ENCODE measurements at regions not wholly inside any gene's neighbourhood (a gene's known extent, or its start where the extent isn't known, plus 50 kb on each side); places are given as distances from the start of the nearest gene placed in this dataset.

DNA sequence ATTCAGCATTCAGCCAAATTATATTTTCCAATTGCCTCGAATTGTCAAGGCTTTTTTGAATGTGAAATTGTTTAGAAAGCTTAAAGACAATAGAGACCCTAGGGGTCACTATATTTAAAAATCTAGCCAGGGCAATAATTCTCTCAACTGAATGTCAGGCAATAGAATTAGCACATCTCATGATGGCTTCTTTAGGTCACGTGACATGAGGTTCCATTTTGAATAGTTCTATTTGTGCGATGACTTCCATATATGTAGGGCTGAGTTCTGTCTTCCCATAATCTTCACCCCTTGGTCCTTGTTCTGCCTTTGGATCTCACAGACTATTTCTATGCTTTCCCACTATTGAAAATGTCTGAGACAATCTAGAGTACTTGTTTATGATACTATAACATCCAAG, 527.7 kb upstream of the KIRREL3 start:
- POLR2A ChIA-PET: no interaction called here
- ATAC-seq: no peak
- Mint-ChIP-seq H3K4me3 (no peak overlapping the region), H3K4me1 (no peaks in the 10 kb centered on the region), H3K36me3 (no peaks in the 10 kb centered on the region), H3K27ac (no peak overlapping the region), H3K27me3 (peaks cover 0 to 18% (median 1%) of the 10 kb centered on the region in 5 donors), H3K9me3 (peaks cover 0 to 4% (median 0%) of the 10 kb centered on the region in 9 donors)
- DNase-seq: no peak

DNA sequence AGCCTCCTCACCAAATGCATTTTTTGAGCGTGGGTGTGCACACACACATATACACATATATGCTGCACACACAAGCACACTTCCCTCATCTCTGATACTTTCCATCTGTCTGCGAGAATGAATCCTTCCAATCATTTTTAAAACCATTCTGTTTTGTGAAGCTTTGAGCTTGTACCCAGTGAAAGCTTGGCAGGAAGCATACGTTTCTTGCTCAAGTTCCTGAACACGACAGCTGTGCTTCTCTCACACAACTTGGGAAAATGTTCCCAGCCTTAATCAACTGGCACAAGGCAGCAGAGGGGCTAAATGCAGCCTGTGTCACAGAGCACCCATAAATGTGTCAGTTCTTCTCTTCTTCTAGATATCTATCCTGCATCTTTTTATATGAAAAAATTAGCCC, 524.0 kb upstream of the KIRREL3 start:
- POLR2A ChIA-PET: no interaction called here
- Mint-ChIP-seq H3K4me3 (no peak overlapping the region), H3K9me3 (peaks cover 0 to 7% (median 0%) of the 10 kb centered on the region in 9 donors), H3K27me3 (peaks cover 0 to 33% (median 2%) of the 10 kb centered on the region in 5 donors), H3K27ac (no peak overlapping the region), H3K36me3 (no peaks in the 10 kb centered on the region), H3K4me1 (no peaks in the 10 kb centered on the region)
- ATAC-seq (no peak), DNase-seq (no peak)

DNA sequence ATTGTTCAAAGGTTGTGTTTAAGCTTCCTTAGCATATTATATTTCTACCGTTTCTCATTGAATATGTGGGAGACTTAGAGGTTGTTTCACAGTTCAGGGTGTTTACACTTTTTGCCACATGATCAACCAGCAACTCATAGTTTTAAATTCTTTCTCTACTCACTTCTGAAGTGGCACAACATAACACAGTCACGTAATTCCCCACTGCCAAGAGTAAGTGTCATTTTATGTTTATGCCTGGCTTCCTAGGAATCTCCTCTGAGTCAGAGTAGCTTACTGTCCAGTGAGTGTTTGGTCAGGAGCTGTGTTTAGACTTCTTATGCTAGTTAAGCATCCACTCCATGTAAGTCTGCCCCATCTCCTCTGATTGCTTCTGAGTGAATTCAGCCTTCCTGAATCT, 520.8 kb upstream of the KIRREL3 start:
- POLR2A ChIA-PET: no interaction called here
- ATAC-seq (no peak), DNase-seq (no peak)
- Mint-ChIP-seq H3K4me1 (no peaks in the 10 kb centered on the region), H3K36me3 (no peaks in the 10 kb centered on the region), H3K27me3 (peaks cover 0 to 33% (median 2%) of the 10 kb centered on the region in 5 donors), H3K9me3 (peaks cover 0 to 15% (median 7%) of the 10 kb centered on the region in 9 donors), H3K4me3 (no peak overlapping the region), H3K27ac (no peak overlapping the region)

DNA sequence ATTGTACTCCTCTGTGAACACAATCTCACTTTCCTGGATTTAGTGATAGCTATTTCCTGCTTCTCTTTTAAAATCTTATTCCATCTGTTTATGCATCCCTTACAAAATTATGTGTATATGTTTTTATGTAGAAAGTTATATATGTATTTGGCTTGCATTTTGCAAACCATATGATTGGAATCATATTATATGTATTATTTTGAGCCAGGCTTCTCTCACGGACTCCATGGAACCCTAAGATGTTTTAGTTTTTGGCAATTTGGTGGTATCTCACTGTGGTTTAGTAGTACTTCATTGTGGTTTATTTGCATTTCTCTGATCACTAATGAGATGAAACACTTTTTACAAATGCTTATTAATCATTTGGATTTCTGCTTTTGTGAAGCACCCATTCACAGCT, 507.3 kb upstream of the KIRREL3 start:
- Mint-ChIP-seq H3K4me3 (no peak overlapping the region), H3K27ac (no peak overlapping the region), H3K27me3 (peaks cover 0 to 4% (median 0%) of the 10 kb centered on the region in 5 donors), H3K4me1 (no peaks in the 10 kb centered on the region), H3K9me3 (peaks cover 0 to 10% (median 2%) of the 10 kb centered on the region in 9 donors), H3K36me3 (no peaks in the 10 kb centered on the region)
- ATAC-seq (no peak), DNase-seq (no peak)
- POLR2A ChIA-PET: no interaction called here

DNA sequence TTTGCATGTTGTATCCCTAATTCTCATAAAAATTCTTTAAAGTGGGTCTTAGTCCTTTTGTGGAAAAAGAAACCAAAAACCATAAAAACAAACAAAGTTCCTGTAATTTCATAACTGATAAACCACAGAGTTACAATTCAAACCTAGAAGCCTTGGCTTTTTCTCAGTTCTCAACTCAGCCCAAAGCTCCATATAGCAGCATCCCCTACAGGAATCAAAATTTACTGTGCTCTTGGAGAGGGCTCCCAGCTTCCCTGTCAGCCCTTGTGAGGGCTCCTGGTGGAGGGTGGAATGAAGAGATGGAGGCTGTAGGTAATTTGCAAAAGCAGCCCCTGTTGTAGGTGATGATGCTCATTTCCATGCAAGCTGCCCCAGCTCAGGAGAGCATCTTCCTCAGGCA, 506.1 kb upstream of the KIRREL3 start:
- H3K9me3 Mint-ChIP-seq: peaks cover 0 to 9% (median under 1%) of the 10 kb centered on the region in 9 donors
- H3K27ac Mint-ChIP-seq: no peak overlapping the region
- POLR2A ChIA-PET: no interaction called here
- no peaks in the 10 kb centered on the region for H3K4me1 Mint-ChIP-seq
- no peak for ATAC-seq
- H3K36me3 Mint-ChIP-seq: no peaks in the 10 kb centered on the region
- H3K27me3 Mint-ChIP-seq: peaks cover 0 to 4% (median 0%) of the 10 kb centered on the region in 5 donors
- H3K4me3 Mint-ChIP-seq: no peak overlapping the region
- no peak for DNase-seq

DNA sequence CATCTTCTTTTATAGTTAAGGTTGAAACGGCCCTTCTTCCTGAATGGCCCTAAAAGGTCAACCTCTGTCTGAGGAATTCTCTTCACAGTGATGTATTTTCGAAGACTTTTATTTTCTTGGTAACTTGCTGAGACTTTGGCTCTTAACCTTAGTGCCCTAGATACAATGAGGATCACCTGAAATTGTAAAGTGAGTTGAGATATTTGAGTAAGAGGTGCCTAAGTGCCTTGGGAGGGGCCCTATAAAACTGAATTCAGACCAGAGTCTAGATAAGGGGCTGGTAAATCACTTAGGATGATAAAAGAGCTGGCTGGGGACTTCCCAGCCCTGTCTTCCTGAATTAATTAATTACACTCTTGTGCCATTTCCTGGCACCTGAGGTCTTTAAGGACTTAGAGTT, 505.6 kb upstream of the KIRREL3 start:
- Mint-ChIP-seq H3K4me1 (no peaks in the 10 kb centered on the region), H3K4me3 (no peak overlapping the region), H3K27ac (no peak overlapping the region), H3K9me3 (peaks cover 0 to 4% (median 0%) of the 10 kb centered on the region in 9 donors), H3K36me3 (no peaks in the 10 kb centered on the region), H3K27me3 (peaks cover 0 to 4% (median 0%) of the 10 kb centered on the region in 5 donors)
- ATAC-seq (no peak), DNase-seq (no peak)
- POLR2A ChIA-PET: no interaction called here

DNA sequence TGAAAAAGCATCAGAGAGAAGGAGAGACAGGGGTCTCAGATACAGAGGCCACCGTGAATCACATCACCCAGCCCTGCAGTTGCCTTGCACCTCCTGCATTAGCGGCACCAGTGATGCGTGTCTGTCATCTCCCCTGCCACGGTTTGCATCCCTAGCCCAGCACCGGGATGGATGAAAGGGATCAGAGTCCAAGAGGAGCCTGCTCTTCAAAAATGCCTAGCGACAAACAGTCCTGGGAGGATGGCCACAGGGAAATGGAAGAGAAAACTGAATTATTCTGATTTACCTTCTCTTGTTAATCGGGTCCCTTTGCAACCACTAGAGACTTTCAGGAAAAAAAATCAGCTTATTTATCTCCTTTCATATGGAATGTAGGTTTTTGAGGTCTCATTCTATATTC, 495.6 kb upstream of the KIRREL3 start:
- Mint-ChIP-seq H3K27ac (no peak overlapping the region), H3K9me3 (peaks cover 0 to 18% (median 6%) of the 10 kb centered on the region in 9 donors), H3K4me1 (peaks cover 0 to 3% (median 0%) of the 10 kb centered on the region in 4 donors), H3K4me3 (no peak overlapping the region), H3K27me3 (peaks cover 0 to 4% (median 1%) of the 10 kb centered on the region in 5 donors), H3K36me3 (no peaks in the 10 kb centered on the region)
- POLR2A ChIA-PET: no interaction called here
- DNase-seq (no peak), ATAC-seq (no peak)

DNA sequence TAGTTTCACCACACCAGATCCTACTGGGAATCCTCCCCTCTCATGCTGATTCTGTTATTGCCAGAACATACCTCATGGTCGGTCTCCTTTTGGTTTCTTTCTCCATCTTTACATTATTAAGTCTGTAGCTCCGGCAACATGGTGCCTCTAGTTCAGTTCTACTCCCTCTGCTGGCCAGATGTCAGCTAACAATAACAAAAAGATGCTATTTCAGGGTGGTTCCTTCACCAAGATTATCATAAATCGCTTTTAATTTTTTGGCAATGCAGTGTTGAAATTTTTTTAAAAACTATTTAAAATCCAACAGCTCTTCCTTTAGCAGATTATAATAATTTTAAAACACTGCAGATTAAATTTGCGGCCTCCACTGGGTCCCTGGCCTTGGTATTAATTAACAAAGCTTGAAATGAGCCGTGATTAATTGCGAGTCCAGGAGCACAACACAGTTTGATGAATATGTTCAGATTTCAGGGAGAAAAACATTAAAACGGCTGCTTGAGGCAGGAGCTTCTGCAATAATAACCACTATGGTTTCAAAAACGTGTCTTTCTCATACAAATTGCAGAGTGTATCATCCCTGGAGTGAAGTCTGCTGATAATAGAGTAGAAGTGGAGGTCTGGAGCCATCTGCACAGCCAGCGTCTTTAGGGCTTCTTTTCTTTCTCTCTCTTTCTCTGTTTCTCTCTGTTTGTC, 492.9 kb upstream of the KIRREL3 start:
- Mint-ChIP-seq H3K4me3 (no peak overlapping the region), H3K27ac (no peak overlapping the region), H3K9me3 (peaks cover 0 to 22% (median 5%) of the 10 kb centered on the region in 9 donors), H3K36me3 (no peaks in the 10 kb centered on the region), H3K4me1 (peaks cover 0 to 3% (median 0%) of the 10 kb centered on the region in 4 donors), H3K27me3 (peaks cover 0 to 4% (median under 1%) of the 10 kb centered on the region in 5 donors)
- DNase-seq (no peak), ATAC-seq (no peak)
- POLR2A ChIA-PET: no interaction called here

DNA sequence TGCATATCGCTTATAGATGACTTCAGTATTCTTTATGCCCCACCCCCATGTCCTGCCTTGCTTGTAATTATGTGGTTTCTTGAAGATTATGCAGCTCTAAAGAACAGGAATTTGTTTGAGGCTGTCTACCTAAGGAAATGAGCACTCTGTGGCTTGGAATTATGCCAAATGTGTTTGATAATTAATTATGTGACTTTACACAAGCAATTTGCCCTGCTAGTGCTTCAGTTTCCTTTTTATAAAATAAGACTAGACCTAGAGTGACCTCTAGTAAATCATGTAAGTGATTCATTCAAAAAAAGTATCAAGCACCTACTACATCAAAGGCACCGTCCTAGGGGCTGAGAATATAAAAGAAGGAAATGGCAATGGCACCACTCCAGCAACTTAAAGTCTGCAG, 491.5 kb upstream of the KIRREL3 start:
- POLR2A ChIA-PET: no interaction called here
- Mint-ChIP-seq H3K27ac (no peak overlapping the region), H3K4me3 (no peak overlapping the region), H3K36me3 (no peaks in the 10 kb centered on the region), H3K27me3 (peaks cover 0 to 4% (median 0%) of the 10 kb centered on the region in 5 donors), H3K9me3 (peaks cover 0 to 29% (median 5%) of the 10 kb centered on the region in 9 donors), H3K4me1 (peaks cover 0 to 3% (median 0%) of the 10 kb centered on the region in 4 donors)
- DNase-seq (peak in 1 of 10 donors; percentile 3), ATAC-seq (no peak)

DNA sequence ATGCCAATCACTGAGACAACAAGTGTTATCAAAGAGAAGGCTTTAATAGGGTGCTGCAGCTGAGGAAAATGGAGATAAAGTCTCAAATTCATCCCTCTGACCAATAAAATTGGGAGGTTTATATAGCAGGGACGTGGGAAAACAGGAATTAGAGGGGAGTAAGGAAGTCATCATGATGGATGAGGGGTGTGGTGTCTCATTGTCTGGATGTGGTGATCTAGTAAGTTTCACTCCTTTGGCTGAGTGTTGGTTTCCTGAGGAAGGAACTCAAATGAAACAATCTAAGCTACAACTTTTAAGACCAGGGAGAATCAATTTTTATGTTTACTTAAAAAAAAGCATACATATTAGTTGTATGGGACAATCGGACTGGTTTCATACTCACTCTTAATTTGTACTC, 491.0 kb upstream of the KIRREL3 start:
- no peak overlapping the region for H3K27ac Mint-ChIP-seq
- no peak overlapping the region for H3K4me3 Mint-ChIP-seq
- peaks cover 0 to 4% (median 0%) of the 10 kb centered on the region in 5 donors for H3K27me3 Mint-ChIP-seq
- ATAC-seq (no peak), DNase-seq (no peak)
- peaks cover 0 to 29% (median 5%) of the 10 kb centered on the region in 9 donors for H3K9me3 Mint-ChIP-seq
- POLR2A ChIA-PET: no interaction called here
- H3K4me1 Mint-ChIP-seq: peaks cover 0 to 3% (median 0%) of the 10 kb centered on the region in 4 donors
- H3K36me3 Mint-ChIP-seq: no peaks in the 10 kb centered on the region

DNA sequence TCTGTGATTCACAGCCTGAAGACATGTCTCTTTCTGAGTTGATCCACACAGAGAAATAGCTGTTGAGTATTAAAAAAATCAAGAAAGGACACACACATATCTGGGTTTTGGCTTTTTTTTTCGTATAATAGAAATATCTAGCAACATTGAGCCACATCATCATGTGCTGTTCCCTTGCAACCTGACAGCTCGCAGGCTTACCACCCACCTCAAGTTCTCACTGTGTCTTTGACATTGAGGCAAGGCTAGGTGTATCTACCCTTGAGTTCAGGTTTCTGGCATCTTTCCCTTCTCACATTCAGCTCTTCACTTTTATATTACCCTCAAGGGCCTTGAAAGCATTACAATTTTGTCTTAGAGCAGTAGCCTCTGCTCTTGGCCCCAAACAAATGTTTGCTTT, 490.3 kb upstream of the KIRREL3 start:
- H3K9me3 Mint-ChIP-seq: peaks cover 0 to 29% (median 5%) of the 10 kb centered on the region in 9 donors
- H3K4me3 Mint-ChIP-seq: no peak overlapping the region
- H3K27me3 Mint-ChIP-seq: peaks cover 0 to 6% (median 3%) of the 10 kb centered on the region in 5 donors
- ATAC-seq (no peak), DNase-seq (no peak)
- no peak overlapping the region for H3K27ac Mint-ChIP-seq
- H3K4me1 Mint-ChIP-seq: peaks cover 0 to 3% (median 0%) of the 10 kb centered on the region in 4 donors
- no peaks in the 10 kb centered on the region for H3K36me3 Mint-ChIP-seq
- POLR2A ChIA-PET: no interaction called here

DNA sequence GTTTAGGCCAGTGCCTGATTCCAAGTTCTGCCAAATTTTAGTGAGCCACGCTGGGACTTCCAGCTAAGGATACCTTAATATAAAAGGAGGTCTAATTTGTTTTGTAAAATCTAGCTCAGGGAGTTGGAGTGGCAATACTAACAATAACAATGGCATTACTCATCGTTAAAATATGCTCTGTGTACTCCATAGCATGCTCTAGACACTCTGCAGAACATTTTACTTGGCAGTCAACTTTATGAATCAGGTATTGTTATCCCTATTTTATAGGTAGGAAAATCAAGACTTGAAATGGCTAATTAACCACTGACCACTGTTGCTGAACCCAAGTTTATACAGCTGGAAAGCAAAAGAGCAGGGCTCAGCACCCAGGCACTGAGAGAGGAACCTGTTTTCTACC, 485.0 kb upstream of the KIRREL3 start:
- POLR2A ChIA-PET: no interaction called here
- Mint-ChIP-seq H3K27ac (no peak overlapping the region), H3K4me3 (no peak overlapping the region), H3K9me3 (peaks cover 0 to 10% (median 0%) of the 10 kb centered on the region in 9 donors), H3K36me3 (no peaks in the 10 kb centered on the region), H3K4me1 (no peaks in the 10 kb centered on the region), H3K27me3 (peaks cover 0 to 19% (median 2%) of the 10 kb centered on the region in 5 donors)
- DNase-seq (no peak), ATAC-seq (no peak)

DNA sequence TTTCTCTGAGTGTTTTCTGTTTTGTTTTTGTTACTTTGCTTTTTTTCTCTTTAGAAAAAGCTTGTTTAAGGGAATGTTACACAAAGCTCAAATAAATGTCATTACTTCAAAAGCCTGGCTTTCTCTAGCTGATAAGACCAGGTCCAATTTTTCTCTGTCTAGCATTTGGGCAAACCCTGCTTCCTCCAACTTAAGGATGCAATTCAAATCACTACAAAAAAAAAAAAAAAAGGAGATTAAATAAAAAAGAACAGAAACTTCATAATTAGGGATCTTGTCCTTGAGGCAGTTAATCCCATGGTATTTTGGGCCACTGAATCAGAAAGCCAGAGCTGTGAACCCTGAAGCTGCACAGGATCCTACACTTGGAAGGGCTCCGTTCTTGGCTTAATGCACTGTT, 480.8 kb upstream of the KIRREL3 start:
- Mint-ChIP-seq H3K27ac (no peak overlapping the region), H3K27me3 (peaks cover 0 to 19% (median 2%) of the 10 kb centered on the region in 5 donors), H3K4me1 (no peaks in the 10 kb centered on the region), H3K9me3 (peaks cover 0 to 4% (median 0%) of the 10 kb centered on the region in 9 donors), H3K36me3 (no peaks in the 10 kb centered on the region), H3K4me3 (no peak overlapping the region)
- ATAC-seq (no peak), DNase-seq (no peak)
- POLR2A ChIA-PET: no interaction called here

DNA sequence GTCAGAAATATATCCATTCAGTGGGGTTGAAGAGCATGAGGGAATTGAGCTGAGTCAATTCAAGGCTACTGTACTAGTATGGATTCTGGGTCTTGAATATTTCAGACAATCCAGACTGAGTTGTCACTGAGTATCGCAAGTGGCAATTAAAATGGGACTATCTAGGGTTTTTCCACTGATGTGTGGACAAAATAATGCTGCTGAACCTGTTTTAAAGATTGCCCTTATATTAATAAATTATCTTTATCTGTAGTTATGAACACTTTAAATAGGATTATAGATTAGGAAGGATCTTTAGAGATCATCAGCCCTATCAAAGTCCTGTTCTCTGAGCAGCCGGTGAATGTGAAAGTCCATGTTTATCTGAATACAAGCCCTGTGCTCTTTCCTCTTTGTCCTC, 478.3 kb upstream of the KIRREL3 start:
- Mint-ChIP-seq H3K36me3 (no peaks in the 10 kb centered on the region), H3K4me3 (no peak overlapping the region), H3K4me1 (peaks cover 0 to 6% (median 2%) of the 10 kb centered on the region in 4 donors), H3K27ac (no peak overlapping the region), H3K9me3 (peaks cover 0 to under 1% (median 0%) of the 10 kb centered on the region in 9 donors), H3K27me3 (peaks cover 0 to 4% (median 0%) of the 10 kb centered on the region in 5 donors)
- ATAC-seq: no peak
- no peak for DNase-seq
- POLR2A ChIA-PET: no interaction called here
